ENCODE measurements at regions not wholly inside any gene's neighbourhood (a gene's known extent, or its start where the extent isn't known, plus 50 kb on each side); places are given as distances from the start of the nearest gene placed in this dataset.

DNA sequence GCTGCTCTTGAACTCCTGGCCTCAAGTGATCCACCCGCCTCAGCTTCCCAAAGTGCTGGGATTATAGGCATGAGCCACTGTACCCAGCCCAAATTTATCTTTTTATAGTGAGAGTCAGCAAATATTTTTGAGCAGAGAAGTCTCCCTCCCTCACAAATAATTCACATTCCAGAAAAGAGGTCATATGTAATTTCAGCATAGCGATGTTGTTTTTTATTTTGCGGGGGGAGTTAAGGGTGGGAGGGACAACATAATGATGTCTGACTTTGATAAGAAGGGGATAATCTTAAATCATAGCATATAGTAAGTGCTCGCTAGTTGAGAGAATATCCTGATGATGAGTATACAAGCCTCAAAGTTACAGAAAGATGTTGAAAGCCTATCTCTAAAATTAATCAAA, 1090.2 kb upstream of the ACVR2A start:
- Histone ChIP-seq H3K23ac (ENCODE audit: insufficient read length, low read depth, low read length) (no peak overlapping the region), H3K9me3 (ENCODE audit: control insufficient read depth, low read depth, low read length) (no peaks in the 10 kb centered on the region), H3K79me1 (ENCODE audit: insufficient read depth, low read depth, low read length, poor library complexity, severe bottlenecking) (no peaks in the 10 kb centered on the region), H2AK5ac (ENCODE audit: insufficient read length, low read length) (no peak overlapping the region), H4K91ac (ENCODE audit: insufficient read length, low read depth, low read length) (no peak overlapping the region), H3T11ph (ENCODE audit: low read length) (no peak overlapping the region), H4K5ac (ENCODE audit: insufficient read length, low read depth, low read length) (no peak overlapping the region), H2BK5ac (ENCODE audit: insufficient read length, low read length) (no peak overlapping the region), H3K4ac (ENCODE audit: low read depth, low read length) (no peak overlapping the region), H3K4me2 (ENCODE audit: insufficient read depth, insufficient read length, low read length) (no peak overlapping the region), H3K18ac (ENCODE audit: insufficient read length, low read depth, low read length) (no peak overlapping the region), H3K56ac (ENCODE audit: insufficient read length, low read depth, low read length) (no peak overlapping the region), H3K23me2 (ENCODE audit: insufficient read length, low read depth, low read length, poor library complexity, severe bottlenecking) (no peaks in the 10 kb centered on the region), H3K27me3 (ENCODE audit: insufficient read depth, low read length) (no peaks in the 10 kb centered on the region), H2BK120ac (ENCODE audit: low read depth, low read length, poor library complexity, severe bottlenecking) (no peak overlapping the region), H4K20me1 (ENCODE audit: control insufficient read depth, insufficient read depth, insufficient read length) (no peaks in the 10 kb centered on the region), H2BK20ac (ENCODE audit: low read depth, low read length, poor library complexity, severe bottlenecking) (no peak overlapping the region), H2BK15ac (ENCODE audit: low read depth, low read length) (no peak overlapping the region), H4K8ac (replicated peaks; ENCODE audit: insufficient read length, low read depth, low read length) (no peak overlapping the region), H3K14ac (ENCODE audit: insufficient read depth, low read length) (no peak overlapping the region), H3K79me2 (ENCODE audit: insufficient read depth, low read length) (no peaks in the 10 kb centered on the region), H2AFZ (ENCODE audit: low read length) (no peak overlapping the region), H3K9ac (ENCODE audit: extremely low read depth, insufficient read length, low read length) (no peak overlapping the region), H3K27ac (ENCODE audit: insufficient read length, low read depth, low read length) (no peak overlapping the region), H3K4me1 (ENCODE audit: insufficient read depth, low read length) (no peaks in the 10 kb centered on the region), H2BK12ac (ENCODE audit: insufficient read length, low read depth, low read length) (no peak overlapping the region)
- DNase-seq, result no peak
- 0 out of 7 replicates have a peak overlapping the region, but pooled peaks of 1 of the 3 experiments have one; percentile 14 for H3K27ac Mint-ChIP-seq
- TF ChIP-seq, protein P1, sequence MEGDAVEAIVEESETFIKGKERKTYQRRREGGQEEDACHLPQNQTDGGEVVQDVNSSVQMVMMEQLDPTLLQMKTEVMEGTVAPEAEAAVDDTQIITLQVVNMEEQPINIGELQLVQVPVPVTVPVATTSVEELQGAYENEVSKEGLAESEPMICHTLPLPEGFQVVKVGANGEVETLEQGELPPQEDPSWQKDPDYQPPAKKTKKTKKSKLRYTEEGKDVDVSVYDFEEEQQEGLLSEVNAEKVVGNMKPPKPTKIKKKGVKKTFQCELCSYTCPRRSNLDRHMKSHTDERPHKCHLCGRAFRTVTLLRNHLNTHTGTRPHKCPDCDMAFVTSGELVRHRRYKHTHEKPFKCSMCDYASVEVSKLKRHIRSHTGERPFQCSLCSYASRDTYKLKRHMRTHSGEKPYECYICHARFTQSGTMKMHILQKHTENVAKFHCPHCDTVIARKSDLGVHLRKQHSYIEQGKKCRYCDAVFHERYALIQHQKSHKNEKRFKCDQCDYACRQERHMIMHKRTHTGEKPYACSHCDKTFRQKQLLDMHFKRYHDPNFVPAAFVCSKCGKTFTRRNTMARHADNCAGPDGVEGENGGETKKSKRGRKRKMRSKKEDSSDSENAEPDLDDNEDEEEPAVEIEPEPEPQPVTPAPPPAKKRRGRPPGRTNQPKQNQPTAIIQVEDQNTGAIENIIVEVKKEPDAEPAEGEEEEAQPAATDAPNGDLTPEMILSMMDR (conservative IDR thresholded peaks at IDR 0.05), result no peak
- no peak overlapping the region for H3K4me3 Mint-ChIP-seq
- no peaks in the 10 kb centered on the region for H3K36me3 Mint-ChIP-seq (ENCODE audit: insufficient read depth in 1 of 3, low read depth in 3 of 3)
- no peaks in the 10 kb centered on the region for H3K4me1 Mint-ChIP-seq
- no peaks in the 10 kb centered on the region for H3K9me3 Mint-ChIP-seq
- WGBS (ENCODE audit: extremely low coverage, insufficient read length, low lambda C conversion rate), result 100% methylated on average over 2 of the region's 4 CpGs
- no peaks in the 10 kb centered on the region for H3K27me3 Mint-ChIP-seq (ENCODE audit: low read depth)
